HL-60 (cell line): ENCODE measurements at regions not wholly inside any gene's neighbourhood (a gene's known extent, or its start where the extent isn't known, plus 50 kb on each side); places are given as distances from the start of the nearest gene placed in this dataset.

Experiments used
- CTCF ChIP-seq: IDR thresholded peaks from one replicate; pipeline ENCODE4 v1.5.1; 2011; ENCODE audit warnings: low read length, control low read depth, inconsistent platforms; ENCODE audit not compliant: insufficient read depth
- GABPA ChIP-seq: IDR thresholded peaks from 2 replicates; pipeline ENCODE4 v1.6.1; 2012; ENCODE audit warnings: low read depth
- POLR2AphosphoS5 ChIP-seq: IDR thresholded peaks from 2 replicates; pipeline ENCODE4 v1.6.1; 2012; ENCODE audit warnings: low read depth
- REST ChIP-seq: IDR thresholded peaks from 2 replicates; pipeline ENCODE4 v1.6.1; 2012; ENCODE audit warnings: low read depth; ENCODE audit not compliant: insufficient replicate concordance

- no peak for TF ChIP-seq CTCF
- TF ChIP-seq GABPA = no peak
- TF ChIP-seq POLR2AphosphoS5 = no peak
- TF ChIP-seq REST = no peak
Observed at GRCh38 chr4:129387666-129388065, 291.7 kb downstream of the C4orf33 start.
